IPS-15b (cell line): ENCODE measurements at regions not wholly inside any gene's neighbourhood (a gene's known extent, or its start where the extent isn't known, plus 50 kb on each side); places are given as distances from the start of the nearest gene placed in this dataset.

Experiments
- H3K27me3 ChIP-seq: one replicate; pipeline ENCODE4 v1.6.1; 2013; ENCODE audit warnings: low read length; ENCODE audit not compliant: control insufficient read depth, insufficient read depth
- H3K36me3 ChIP-seq: one replicate; pipeline ENCODE4 v1.6.1; 2013; ENCODE audit warnings: low read length; ENCODE audit not compliant: control insufficient read depth, insufficient read depth
- H3K4me1 ChIP-seq: one replicate; pipeline ENCODE4 v1.6.1; 2013; ENCODE audit warnings: mild to moderate bottlenecking, low read length; ENCODE audit not compliant: control insufficient read depth, insufficient read depth
- H3K4me3 ChIP-seq: one replicate; pipeline ENCODE4 v1.5.1; 2013; ENCODE audit warnings: low read depth, low read length
- H3K9ac ChIP-seq: one replicate; pipeline ENCODE4 v1.6.1; 2013; ENCODE audit warnings: low read depth, mild to moderate bottlenecking, low read length
- H3K9me3 ChIP-seq: one replicate; pipeline ENCODE4 v1.6.1; 2013; ENCODE audit warnings: mild to moderate bottlenecking, low read length; ENCODE audit not compliant: control insufficient read depth, insufficient read depth

DNA sequence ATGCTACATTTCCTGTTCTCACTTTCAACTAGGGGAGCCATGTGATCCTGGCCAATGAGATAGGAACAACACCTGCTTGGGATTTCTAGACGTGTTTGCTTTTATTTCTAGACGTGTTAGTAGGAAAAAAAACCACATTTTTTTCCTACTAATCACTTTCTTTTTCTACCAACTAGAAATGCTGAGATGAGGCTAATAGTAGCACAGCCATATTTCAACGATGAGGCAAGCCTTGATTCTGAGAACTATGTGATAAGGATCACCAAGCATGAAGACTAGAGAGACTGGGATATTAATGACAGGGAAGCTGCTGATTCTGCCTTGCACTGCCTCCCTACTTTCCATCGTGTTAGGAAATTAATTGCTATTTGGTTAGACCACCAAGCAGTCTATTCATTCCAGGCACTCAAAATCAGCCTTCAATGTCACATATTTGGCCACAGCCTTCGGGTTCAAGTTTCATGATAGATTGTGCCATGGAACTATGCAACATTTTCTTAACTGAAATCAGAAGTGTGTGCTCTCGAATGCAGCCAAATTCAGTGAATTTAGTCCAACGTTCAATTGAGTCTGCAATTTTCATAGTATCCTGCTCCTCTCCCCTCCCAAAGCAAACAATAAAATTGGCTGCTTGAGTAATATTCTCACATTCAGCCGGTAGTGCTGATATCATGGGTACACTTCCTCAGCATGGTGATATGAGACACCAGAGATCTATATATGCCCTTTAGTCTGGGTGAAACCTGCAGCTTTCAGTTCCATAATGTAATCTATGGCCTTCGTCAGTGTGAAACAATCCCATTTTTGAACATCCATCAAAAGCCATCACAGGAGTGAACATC lies 98.1 kb downstream of the GPR37 start:
- H3K9ac ChIP-seq = no peak overlapping the region
- no peaks in the 10 kb centered on the region for H3K9me3 ChIP-seq
- no peaks in the 10 kb centered on the region for H3K36me3 ChIP-seq
- H3K27me3 ChIP-seq = no peaks in the 10 kb centered on the region
- H3K4me1 ChIP-seq = no peaks in the 10 kb centered on the region
- H3K4me3 ChIP-seq = no peak overlapping the region

DNA sequence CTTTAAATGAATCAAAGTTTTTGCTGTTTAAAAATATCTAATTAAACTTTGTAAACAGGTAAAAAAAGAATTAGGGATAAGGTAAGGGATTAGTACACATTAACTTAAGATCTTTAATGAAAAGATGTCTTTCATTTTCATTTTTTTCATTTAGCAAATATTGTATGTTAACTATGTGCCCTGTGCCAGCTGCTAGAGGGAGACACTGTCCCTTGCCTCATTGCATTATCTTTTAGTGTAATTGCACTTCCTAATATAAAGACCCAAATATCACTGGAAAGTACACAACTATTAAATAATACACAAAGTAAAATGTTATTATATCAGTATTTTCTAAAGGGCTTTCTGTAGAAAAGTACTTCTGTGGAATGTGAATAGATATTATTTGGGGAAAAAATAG lies 102.7 kb downstream of the GPR37 start:
- Histone ChIP-seq H3K27me3 (no peaks in the 10 kb centered on the region), H3K4me1 (no peaks in the 10 kb centered on the region), H3K4me3 (no peak overlapping the region), H3K36me3 (no peaks in the 10 kb centered on the region), H3K9me3 (no peaks in the 10 kb centered on the region), H3K9ac (no peak overlapping the region)

DNA sequence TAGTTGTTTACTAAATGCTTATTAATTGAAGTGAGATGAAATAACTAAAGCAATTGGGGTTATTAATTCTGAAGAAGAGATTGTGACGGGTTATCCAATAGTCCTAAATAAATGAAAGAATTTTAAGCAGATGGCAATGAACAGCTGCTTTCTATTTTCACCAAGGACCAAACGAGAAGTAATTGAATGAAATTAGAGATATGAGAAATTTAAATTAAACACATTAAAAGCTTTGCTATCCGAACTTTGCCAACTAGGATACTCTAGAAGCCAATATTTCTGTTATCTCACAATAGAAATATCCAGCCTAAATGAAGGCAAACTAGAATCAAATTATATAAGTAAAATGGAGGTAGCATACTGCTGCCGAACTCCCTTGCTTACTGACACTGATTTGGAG lies 103.2 kb downstream of the GPR37 start:
- Histone ChIP-seq H3K4me1 (no peaks in the 10 kb centered on the region), H3K27me3 (no peaks in the 10 kb centered on the region)

DNA sequence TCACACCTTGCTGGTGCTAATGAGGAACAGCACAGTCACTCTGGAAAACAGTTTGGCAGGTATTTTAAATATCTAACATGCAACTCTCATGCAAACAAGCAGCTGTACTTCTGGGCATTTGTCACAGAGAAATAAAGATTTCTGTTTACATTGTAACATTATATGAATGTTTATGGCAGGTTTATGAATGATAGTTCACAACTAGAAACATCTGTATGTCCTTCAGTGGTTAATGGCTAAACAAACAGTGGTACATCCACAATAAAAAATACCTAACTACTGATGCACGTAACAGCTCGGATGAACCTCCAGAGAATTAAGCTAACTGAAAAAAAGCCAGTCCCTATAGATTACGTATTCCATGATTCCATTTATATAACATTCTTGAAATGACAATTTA lies 109.6 kb downstream of the GPR37 start:
- Histone ChIP-seq H3K36me3 (no peaks in the 10 kb centered on the region), H3K4me3 (no peak overlapping the region), H3K9me3 (no peaks in the 10 kb centered on the region), H3K4me1 (no peaks in the 10 kb centered on the region), H3K9ac (no peak overlapping the region), H3K27me3 (no peaks in the 10 kb centered on the region)

More for the DNA sequence above, 103.2 kb downstream of the GPR37 start:
- Histone ChIP-seq H3K36me3 (no peaks in the 10 kb centered on the region), H3K4me3 (no peak overlapping the region), H3K9ac (no peak overlapping the region), H3K9me3 (no peaks in the 10 kb centered on the region)

DNA sequence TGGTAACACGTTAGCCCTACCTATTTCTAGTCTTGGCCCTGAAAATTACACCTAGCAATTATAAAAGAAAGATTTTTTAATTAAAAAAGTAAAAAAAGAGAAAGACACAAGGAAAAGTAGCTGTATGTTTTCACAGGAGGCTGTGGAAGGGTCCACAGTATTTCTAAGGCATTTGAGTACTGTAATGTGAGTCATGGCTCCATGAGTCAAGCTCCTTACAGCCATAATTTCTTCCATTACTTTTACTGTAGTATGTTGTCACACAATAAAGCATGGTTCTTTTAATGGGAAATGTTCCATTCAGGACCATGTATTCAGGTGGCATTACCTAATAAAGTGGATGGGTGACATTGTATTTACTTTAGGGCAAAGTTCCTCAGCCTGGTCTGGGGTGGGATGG lies 113.4 kb downstream of the GPR37 start:
- H3K4me1 ChIP-seq = no peaks in the 10 kb centered on the region
- H3K36me3 ChIP-seq = no peaks in the 10 kb centered on the region
- H3K9ac ChIP-seq = no peak overlapping the region
- no peak overlapping the region for H3K4me3 ChIP-seq
- no peaks in the 10 kb centered on the region for H3K27me3 ChIP-seq
- no peaks in the 10 kb centered on the region for H3K9me3 ChIP-seq

DNA sequence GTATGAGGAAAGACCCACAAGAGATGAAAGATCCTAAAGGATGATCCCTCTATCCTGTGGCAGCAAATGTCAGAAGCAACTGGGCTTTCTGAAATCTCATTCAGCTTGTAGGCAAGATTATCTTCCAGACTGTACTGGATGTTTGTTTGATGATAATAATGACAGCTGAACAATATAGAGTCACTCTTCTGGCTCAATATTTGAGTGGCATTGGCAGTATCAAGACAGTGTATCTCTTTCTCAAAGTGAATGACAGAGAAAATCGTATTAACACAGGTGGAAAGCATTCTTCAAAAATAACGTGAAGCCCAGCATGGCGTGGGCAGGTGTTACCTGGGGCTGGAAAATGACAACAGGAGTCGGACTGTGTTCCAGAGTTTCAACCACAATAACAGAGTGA lies 114.5 kb downstream of the GPR37 start:
- Histone ChIP-seq H3K4me3 (no peak overlapping the region), H3K36me3 (no peaks in the 10 kb centered on the region), H3K9ac (no peak overlapping the region), H3K27me3 (no peaks in the 10 kb centered on the region), H3K4me1 (no peaks in the 10 kb centered on the region), H3K9me3 (no peaks in the 10 kb centered on the region)

DNA sequence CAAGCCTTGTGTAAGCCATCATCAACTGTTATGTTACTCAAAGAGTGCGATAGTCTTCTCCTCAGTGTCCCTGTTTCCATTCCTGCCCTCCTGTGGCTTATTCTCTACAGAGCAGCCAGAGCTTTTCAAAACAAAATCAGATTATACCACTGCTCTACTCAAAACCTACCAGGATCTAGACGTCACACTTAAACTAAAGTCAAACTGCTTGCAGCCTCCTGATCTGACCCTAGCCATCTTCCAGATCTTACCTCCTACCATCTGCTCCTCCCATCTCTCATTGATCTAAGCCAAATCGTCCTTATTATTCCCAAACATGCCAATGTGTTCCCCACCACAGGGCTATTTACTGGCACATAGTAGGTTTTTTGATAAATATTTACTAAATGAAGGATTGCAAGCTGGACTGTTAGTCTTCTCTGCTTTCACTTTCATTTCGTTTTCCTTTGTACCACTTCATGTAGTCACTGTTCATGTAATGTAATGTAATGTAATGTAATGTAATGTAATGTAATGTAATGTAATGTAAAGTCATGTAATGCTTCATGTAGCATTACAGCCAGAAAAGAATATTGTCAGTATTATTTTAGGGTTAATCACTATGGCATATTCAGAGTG lies 116.1 kb downstream of the GPR37 start:
- Histone ChIP-seq H3K4me1 (no peaks in the 10 kb centered on the region), H3K27me3 (no peaks in the 10 kb centered on the region), H3K9me3 (no peaks in the 10 kb centered on the region), H3K9ac (no peak overlapping the region), H3K36me3 (no peaks in the 10 kb centered on the region), H3K4me3 (no peak overlapping the region)

DNA sequence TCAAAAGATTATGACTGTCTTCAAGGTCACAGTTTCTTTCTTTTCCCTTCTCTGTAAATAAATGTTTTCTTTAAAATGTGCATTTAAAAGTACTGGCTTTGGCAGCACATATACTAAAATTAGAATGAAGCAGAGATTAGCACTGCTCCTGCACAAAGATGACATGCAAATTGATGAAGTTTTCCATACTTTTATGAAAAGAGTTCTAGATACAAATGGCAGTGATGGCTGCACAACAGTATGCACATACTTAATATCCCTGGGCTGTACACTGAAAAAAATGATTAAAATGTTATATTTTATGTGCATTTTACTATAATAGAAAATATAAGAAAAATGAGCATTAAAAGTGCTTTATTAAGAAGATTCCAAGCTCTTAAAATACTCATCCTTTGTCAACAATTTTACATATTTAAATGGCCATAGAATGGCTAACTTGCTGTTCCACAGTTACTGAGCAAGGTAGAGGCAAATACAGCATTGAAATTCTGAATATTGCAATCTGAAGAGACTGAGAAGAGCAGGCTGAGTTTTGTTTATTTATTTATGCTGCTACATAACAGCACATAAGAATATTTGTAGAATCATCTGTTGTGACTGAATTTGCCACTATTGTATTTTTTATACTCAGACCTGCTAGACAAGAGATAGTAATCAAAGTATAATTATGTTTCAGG lies 117.8 kb downstream of the GPR37 start:
- no peaks in the 10 kb centered on the region for H3K4me1 ChIP-seq
- no peaks in the 10 kb centered on the region for H3K27me3 ChIP-seq
- no peak overlapping the region for H3K4me3 ChIP-seq
- no peaks in the 10 kb centered on the region for H3K9me3 ChIP-seq
- no peaks in the 10 kb centered on the region for H3K36me3 ChIP-seq
- no peak overlapping the region for H3K9ac ChIP-seq

DNA sequence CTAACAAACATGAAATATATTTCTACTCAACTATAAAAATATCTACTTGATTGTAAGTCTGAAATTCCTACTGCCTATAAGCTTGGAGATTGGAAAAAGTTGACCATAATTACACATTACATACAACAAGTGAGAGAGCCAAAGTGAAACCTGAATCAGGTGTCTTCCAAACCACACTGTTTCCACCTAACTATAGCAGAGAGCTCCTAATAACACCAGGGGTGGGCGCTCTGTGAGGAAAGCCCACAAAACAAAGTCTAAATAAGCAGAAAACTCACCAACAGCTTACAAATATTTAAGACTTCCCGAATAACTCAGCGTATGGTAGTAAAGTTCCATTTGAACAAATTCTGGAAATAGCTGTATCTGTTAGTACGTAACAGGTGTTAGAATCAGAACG lies 119.9 kb downstream of the GPR37 start:
- Histone ChIP-seq H3K27me3 (no peaks in the 10 kb centered on the region), H3K9ac (no peak overlapping the region), H3K9me3 (no peaks in the 10 kb centered on the region), H3K4me1 (no peaks in the 10 kb centered on the region), H3K36me3 (no peaks in the 10 kb centered on the region), H3K4me3 (no peak overlapping the region)

DNA sequence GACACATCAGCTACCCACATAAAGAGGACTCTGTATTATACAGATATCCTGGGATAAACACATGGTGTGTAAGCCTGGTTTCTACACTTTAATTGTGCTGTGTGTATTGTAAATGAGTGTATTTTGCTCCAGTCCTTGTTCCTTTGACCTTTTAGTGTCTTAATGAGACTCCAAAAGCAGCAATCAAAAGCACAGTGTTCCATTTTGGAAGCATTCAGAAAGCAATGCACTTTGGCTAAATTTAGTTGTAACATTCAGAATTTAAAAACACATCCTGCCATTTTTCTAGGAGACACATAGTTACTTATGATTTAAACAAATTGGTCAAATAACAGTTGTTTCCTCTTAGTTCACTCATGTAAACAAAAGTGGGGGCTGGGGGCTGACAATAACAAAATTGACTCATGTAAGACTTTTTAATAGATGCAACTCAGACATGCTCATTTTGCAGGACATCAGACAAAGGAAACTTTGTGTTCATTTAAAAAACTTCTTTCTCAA lies 122.2 kb downstream of the GPR37 start:
- Histone ChIP-seq H3K4me3 (no peak overlapping the region), H3K4me1 (no peaks in the 10 kb centered on the region), H3K9ac (no peak overlapping the region), H3K9me3 (no peaks in the 10 kb centered on the region), H3K27me3 (no peaks in the 10 kb centered on the region), H3K36me3 (no peaks in the 10 kb centered on the region)

DNA sequence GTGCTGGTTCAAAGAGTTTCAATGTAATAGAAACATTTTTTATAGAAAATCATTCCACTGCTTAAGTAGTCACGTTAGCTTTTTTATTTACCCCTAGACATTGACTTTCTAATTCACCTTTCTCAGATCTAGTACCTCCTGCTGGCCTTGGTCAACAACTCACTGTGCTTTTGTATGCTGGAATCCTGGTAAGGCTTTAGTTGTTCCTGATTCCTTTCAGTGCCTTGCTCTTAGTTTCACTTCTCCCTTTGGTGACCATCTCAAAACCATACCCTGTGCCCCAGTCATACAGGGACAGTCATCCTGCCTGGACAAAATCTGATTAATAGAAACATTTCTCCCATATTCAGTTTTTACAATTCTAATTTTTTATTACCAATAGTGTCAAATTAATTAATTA lies 130.2 kb downstream of the GPR37 start:
- Histone ChIP-seq H3K27me3 (no peaks in the 10 kb centered on the region), H3K9me3 (no peaks in the 10 kb centered on the region), H3K4me1 (no peaks in the 10 kb centered on the region), H3K36me3 (no peaks in the 10 kb centered on the region), H3K9ac (no peak overlapping the region), H3K4me3 (no peak overlapping the region)

DNA sequence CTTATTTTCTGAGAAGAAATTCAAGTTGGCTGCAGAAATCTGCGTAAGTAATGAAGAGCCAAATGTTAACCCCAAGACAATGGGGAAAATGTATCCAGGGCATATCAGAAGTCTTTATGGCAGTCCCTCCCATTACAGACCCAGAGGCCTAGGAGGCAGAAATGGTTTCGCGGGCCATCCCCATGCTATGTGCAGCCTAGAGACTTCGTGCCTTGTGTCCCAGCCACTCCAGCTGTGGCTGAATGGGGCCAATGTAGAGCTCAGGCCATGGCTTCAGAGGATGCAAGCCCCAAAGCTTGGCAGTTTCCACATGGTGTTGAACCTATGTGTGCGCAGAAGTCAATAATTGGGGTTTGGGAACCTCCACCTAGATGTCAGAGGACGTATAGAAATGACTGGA lies 131.9 kb downstream of the GPR37 start:
- Histone ChIP-seq H3K36me3 (no peaks in the 10 kb centered on the region), H3K9ac (no peak overlapping the region), H3K4me1 (no peaks in the 10 kb centered on the region), H3K9me3 (no peaks in the 10 kb centered on the region), H3K27me3 (no peaks in the 10 kb centered on the region), H3K4me3 (no peak overlapping the region)
